ENCODE measurements at regions not wholly inside any gene's neighbourhood (a gene's known extent, or its start where the extent isn't known, plus 50 kb on each side); places are given as distances from the start of the nearest gene placed in this dataset.

DNA sequence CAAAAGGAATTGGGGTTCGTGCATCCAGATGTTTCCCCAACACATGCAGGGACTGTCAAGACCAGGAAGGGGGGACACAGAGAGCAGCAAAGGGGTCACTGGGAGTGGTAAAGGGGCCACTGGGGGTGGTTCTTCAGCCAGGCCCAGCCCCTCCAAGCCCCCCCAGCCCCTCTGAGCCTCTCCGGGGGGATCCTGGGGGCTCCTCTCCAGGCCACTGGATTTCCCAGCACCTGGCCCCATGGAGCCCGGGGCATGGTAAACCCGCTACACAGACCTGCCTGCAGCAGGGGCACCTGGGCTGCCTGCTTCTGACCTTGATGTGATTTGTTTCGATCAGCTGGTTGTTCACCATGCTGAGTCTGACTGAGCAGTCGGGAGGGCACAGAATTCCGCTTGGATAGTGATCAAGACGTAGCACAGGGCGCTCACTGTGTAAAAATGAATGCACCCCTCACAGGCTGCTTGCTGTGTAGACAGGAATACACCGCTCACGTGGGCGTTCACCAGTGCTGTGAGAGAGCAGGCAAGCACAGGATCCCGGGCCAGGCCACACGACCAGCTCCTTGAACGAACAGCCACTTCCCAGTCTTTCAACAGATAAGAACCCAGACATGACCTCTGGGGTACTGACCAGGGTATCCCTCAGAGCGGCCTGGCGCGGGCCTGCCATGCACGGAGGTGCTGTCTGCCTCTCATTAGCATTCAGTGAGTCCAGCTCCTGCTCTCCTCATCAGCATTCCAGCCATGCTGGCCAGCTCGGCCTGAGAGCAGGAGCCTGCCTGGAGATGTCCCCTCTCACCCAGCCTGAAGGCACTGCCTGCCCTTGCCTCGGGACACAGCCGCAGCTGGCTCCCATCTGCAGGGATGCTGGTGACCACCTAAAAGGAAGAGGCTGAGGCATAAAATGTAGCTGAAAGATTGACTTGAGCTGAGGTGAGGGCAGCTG is 73.3 kb upstream of the OTOS start:
- no peak for TF ChIP-seq POLR2A (IDR thresholded peaks at IDR 0.05)
- TF ChIP-seq, protein P1, sequence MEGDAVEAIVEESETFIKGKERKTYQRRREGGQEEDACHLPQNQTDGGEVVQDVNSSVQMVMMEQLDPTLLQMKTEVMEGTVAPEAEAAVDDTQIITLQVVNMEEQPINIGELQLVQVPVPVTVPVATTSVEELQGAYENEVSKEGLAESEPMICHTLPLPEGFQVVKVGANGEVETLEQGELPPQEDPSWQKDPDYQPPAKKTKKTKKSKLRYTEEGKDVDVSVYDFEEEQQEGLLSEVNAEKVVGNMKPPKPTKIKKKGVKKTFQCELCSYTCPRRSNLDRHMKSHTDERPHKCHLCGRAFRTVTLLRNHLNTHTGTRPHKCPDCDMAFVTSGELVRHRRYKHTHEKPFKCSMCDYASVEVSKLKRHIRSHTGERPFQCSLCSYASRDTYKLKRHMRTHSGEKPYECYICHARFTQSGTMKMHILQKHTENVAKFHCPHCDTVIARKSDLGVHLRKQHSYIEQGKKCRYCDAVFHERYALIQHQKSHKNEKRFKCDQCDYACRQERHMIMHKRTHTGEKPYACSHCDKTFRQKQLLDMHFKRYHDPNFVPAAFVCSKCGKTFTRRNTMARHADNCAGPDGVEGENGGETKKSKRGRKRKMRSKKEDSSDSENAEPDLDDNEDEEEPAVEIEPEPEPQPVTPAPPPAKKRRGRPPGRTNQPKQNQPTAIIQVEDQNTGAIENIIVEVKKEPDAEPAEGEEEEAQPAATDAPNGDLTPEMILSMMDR (IDR thresholded peaks at IDR 0.05): no peak
- Histone ChIP-seq H3K27ac (no peak overlapping the region), H3K27me3 (no peaks in the 10 kb centered on the region), H3K36me3 (no peaks in the 10 kb centered on the region), H3K9me3 (no peaks in the 10 kb centered on the region), H3K4me1 (no peaks in the 10 kb centered on the region), H3K4me3 (no peak overlapping the region)
- DNase-seq: peak in 2 of 3 donors; percentile 28 to 33

DNA sequence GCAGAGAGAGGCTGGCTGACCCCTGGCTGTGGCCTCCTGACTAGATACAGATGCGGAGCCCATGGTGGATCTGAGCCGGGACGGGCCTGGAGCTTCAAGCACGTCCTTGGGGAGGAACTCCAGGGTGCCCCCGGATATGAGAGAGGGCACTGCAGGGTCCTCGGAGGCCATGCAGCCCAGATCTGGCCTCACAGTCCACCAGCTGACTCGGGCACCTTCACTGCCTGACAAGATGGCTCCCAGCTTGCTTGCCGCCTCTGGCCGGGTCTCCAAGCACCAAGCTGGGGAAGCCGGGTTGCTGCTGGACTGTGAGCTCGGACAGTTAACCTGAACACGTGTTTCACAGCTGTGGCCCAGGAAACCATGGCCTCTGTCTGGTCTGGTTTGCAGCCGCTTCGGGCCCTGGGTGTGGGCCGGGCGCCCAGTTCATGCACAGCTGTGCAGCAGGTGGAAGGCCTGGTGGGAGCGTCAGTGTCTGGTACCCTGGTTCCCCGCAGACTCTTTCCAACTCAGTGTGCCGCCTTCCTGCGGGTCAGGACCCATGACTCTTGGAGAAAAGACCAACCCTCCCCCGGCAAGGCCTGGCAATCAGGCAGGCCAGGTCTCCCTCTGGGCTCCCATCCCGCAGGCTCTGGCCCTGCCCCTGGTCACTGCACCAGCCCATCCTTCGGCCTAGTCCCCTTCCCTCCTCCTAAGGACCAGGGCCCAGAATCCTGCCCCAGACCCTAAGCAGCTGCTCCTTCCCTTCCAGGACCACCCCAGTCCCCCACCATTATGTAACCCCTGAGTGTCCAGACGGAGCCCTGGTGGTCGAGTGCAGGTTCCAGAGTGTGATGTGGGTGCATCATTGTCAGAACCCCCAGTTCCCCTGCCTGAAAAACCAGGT is 74.6 kb upstream of the OTOS start:
- no peak overlapping the region for H3K4me3 ChIP-seq
- H3K27ac ChIP-seq: no peak overlapping the region
- no peaks in the 10 kb centered on the region for H3K36me3 ChIP-seq
- no peaks in the 10 kb centered on the region for H3K9me3 ChIP-seq
- no peaks in the 10 kb centered on the region for H3K4me1 ChIP-seq
- TF ChIP-seq POLR2A (IDR thresholded peaks at IDR 0.05): no peak
- TF ChIP-seq, protein P1 (IDR thresholded peaks at IDR 0.05): no peak
- no peaks in the 10 kb centered on the region for H3K27me3 ChIP-seq
- peak in 1 of 3 donors; percentile 37 for DNase-seq

DNA sequence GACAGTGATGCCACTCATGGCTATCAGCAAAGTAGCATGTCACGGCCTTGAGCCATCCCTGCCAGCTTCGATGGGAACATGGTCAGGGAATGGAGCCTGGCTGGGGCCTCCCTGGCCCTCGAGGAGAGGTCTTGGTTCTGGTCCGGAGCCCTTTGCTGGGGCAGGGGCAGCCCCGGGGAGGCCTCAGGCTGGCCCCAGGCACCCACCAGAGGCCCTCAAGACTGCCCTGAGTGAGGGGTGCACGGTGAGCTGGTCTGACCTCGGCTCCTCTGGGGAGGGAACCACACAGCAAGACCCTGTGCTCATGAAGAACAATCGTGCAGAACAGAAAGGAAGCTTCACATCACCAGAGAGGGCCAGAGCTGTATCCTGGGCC is 75.2 kb upstream of the OTOS start:
- Histone ChIP-seq H3K9me3 (no peaks in the 10 kb centered on the region), H3K4me3 (no peak overlapping the region), H3K27ac (no peak overlapping the region), H3K4me1 (no peaks in the 10 kb centered on the region), H3K36me3 (no peaks in the 10 kb centered on the region), H3K27me3 (no peaks in the 10 kb centered on the region)
- DNase-seq: no peak
- TF ChIP-seq, protein P1 (IDR thresholded peaks at IDR 0.05): no peak
- TF ChIP-seq POLR2A (IDR thresholded peaks at IDR 0.05): no peak

DNA sequence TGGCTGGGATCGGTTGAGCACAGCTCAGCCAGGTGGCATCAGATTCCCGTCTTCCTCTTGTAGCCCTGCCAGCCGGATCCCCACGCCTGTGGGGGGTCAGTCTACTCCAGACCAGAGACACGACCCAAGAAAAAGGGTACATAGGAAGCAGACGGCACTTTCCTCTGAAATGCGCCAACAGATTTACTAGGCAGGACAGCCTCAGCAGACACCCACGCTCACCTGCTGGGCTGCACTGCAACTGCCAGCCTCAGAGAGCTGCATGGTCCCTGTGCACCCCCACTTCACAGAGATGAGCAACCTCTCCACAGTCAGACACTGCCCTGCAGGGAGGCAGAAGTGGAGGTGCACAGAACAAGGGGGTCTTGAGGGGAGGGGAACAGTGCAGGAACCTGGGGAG is 75.7 kb upstream of the OTOS start:
- Histone ChIP-seq H3K36me3 (no peaks in the 10 kb centered on the region), H3K4me1 (no peaks in the 10 kb centered on the region), H3K27ac (no peak overlapping the region), H3K4me3 (no peak overlapping the region), H3K9me3 (no peaks in the 10 kb centered on the region), H3K27me3 (no peaks in the 10 kb centered on the region)
- TF ChIP-seq, protein P1 (IDR thresholded peaks at IDR 0.05): no peak
- TF ChIP-seq POLR2A (IDR thresholded peaks at IDR 0.05): no peak
- DNase-seq: peak in 1 of 3 donors; percentile 36

DNA sequence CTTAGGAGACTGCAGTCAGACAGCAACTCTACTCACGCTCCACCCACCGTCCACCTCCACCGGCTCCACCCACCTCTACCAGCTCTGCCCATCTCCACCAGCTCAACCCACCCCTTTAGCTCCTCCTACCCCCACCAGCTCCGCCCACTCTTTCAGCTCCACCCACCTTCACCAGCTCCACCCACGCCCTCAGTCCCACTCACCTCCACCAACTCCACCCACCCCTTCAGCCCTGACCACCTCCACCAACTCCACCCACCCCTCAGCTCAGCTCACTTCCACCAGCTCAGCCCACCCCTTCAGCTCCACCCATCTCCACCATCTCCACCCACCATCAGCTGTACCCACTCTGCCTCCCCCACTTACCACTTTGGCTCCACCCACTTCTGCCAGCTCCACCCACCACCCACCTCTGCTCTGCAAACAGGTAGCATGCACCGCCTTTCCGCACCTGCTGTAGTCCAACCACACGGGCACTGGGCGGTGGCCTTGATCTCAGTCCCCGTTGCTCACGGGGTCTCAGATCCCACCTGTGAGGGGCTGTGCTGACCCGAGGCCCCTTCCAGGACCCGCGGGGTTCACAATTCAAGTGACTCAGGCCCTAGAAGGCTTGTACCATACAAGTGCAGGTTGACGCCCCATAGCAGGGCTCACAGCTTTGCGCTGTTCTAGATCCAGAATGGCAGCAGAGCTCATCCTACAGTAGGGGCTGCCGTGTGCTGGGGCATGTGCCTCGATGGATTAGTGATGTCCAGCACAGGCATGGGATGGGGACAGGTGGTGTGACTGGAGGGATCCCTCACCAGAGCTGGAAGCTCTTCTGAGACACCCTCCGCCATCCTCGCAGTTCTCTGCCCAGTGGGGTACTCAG is 77.2 kb upstream of the OTOS start:
- Histone ChIP-seq H3K9me3 (no peaks in the 10 kb centered on the region), H3K4me3 (no peak overlapping the region), H3K27ac (no peak overlapping the region), H3K27me3 (no peaks in the 10 kb centered on the region), H3K4me1 (no peaks in the 10 kb centered on the region), H3K36me3 (no peaks in the 10 kb centered on the region)
- TF ChIP-seq, protein P1 (IDR thresholded peaks at IDR 0.05): no peak
- TF ChIP-seq POLR2A (IDR thresholded peaks at IDR 0.05): no peak
- DNase-seq: peak in 2 of 3 donors; percentile 39 to 42
